Umbilical cord (tissue), 1 donor: ENCODE measurements at regions not wholly inside any gene's neighbourhood (a gene's known extent, or its start where the extent isn't known, plus 50 kb on each side); places are given as distances from the start of the nearest gene placed in this dataset.
A peak's percentile ranks its signal among the peaks of the same experiment; 100 is the strongest.

Source experiments
- DNase-seq: peaks from one replicate; pipeline ENCODE4 v3.0.0-alpha.2; 2015; ENCODE audit warnings: low spot score

GRCh38 chr16:80356365-80356764, 184.4 kb upstream of the DYNLRB2 start:
- no peak for DNase-seq

DNA sequence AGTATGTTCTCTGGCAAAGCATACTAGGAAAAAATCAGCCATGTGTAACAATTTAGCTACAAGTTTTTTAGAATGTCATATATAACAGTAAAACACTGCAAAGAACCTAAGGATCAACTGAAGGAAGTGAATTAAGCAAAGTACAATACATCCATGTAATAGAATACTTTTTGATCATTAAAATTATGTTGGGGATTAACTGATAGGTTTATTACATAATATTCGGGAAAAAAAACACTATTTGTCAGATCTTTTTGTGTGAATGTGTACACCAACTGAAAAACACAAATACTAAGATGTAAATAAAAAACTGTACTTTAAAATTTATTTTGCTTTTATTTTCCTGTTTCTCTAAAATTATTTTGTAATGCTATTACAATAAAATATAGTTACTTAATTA, 185.5 kb upstream of the DYNLRB2 start:
- DNase-seq: no peak

GRCh38 chr16:80350061-80350460, 190.7 kb upstream of the DYNLRB2 start:
- DNase-seq: peak; percentile 17

DNA sequence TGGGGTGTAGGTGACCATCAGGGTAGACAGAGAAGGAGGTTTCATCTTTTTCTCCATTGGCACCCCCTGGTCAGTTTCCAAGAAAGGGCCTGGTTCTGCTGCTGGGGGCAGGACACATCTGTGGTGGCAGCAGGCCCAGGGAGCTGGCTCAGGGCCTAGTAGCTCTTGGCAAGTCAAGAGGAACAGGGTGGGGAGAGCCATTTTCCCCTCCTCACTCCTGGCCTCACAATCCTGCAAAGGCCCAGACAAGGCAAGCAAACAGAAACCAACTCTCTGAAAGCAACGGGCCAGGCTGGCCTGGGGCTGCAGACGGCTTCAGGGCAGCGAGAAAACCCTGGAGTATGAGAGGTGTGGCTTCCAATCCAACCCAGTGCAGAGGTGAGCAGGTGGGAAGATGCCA, 192.9 kb upstream of the DYNLRB2 start:
- peak; percentile 28 for DNase-seq

- DNase-seq: no peak
These were observed 193.8 kb upstream of the DYNLRB2 start for GRCh38 chr16:80347002-80347401.

GRCh38 chr16:80346111-80346632, 194.6 kb upstream of the DYNLRB2 start:
- DNase-seq: no peak

DNA sequence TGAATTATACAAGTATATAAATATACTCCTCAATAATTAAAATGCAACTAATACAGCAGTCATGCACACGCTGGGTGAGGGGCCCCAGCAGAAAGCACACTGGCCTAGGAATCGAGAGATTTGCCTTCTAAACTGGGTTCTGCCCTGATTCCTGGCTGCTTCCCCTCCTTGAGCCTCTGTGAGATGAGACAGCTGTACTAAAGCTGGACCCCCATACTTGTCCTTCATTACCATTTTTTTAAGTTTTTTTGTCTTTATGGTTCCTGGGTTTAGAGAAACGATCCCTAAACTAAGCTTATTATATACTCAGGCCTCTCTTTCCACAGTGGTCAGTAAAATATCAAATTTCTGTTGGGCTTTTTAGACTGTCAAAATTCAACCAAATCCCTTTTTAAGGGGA, 195.1 kb upstream of the DYNLRB2 start:
- peak; percentile 43 for DNase-seq

DNA sequence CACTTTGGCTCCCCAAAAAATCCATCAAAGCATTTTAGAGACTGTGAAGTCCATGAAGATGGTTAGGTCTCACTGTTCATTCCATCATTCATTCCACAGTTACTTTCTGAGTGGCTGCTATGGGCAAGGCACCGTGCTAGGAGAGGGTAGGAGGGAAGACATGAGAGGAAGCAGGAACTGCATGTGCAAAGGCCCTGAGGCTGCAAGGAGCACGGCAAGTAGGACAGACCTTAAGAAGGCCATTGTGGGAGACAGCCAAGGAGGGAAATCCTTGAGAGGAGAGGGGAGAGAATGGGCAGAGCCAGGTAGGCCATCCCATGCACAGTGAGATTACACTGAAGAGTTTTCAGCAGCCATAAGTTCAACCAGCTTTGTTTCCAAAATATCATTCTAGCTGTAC, 196.2 kb upstream of the DYNLRB2 start:
- no peak for DNase-seq

GRCh38 chr16:80341263-80341662, 199.5 kb upstream of the DYNLRB2 start:
- no peak for DNase-seq

GRCh38 chr16:80337786-80338185, 203.0 kb upstream of the DYNLRB2 start:
- no peak for DNase-seq

GRCh38 chr16:80330803-80331202, 210.0 kb upstream of the DYNLRB2 start:
- no peak for DNase-seq

GRCh38 chr16:80330150-80330549, 210.6 kb upstream of the DYNLRB2 start:
- DNase-seq: no peak

- DNase-seq: no peak
These were observed 213.1 kb upstream of the DYNLRB2 start for GRCh38 chr16:80327740-80328139.

DNA sequence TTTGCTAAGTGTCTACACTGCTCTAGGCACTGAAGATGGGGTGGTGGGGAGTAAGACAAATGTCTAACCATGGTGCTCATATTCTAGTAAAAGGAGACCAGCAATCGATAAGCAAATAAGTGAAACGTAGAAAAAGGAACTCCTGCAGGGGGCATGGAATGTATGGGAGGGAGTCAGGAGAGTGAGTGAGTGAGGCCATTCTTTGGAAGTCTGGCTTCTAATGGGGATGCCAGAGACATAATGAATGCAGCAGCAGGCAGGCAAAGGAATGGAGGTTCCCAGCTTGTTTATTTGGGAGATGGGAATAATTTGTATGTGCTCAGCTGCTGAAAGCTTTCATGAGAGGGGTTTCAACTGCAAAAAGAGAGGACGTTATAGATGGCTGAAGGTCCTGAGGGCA, 216.4 kb upstream of the DYNLRB2 start:
- DNase-seq: no peak

DNA sequence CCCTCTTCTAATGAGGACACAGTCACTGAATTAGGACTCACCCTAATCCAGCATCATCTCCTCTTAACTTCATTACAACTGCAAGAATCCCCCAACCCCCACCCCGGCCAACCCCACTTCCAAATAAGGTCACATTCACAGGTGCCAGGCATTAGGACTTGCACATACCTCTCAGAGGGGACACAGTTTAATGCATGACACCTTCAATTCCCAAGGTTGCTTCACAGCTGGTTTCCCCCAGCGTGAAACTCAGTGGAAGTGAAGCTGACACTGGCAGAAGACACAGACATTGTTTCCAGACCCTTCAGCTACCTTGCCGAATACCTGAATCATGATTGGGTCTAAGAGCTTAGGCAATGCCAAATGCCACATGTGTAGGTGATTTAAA, 217.0 kb upstream of the DYNLRB2 start:
- DNase-seq: no peak

DNA sequence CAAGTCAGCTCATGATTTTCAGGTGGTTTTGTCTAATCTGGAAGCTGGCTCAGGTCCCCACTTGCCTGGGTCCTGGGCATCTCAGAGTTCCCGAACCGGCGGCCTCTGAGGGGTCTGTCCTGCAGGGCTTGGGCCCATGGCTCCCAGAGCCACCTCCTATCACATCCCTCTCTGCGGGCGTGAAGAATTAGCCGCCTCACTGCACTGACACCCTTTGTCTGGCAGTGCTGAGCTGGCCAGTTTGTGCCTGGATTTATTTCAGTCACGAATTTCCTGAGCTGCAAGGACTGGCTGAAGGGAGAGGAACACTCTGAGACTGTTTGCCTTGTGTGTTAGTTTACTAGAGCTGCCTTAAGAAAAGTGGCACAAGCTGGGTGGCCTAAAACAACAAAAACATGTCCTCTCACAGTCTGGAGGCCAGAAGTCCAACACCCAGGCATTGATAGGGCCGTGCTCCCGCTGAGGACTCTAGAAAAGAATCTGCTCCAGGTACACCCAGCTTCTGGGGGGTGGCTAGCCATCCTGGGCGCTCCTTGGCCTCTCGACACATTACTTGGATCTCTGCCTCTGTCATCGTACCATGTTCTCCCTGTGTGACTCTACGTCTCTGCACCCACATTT, 217.5 kb upstream of the DYNLRB2 start:
- no peak for DNase-seq

GRCh38 chr16:80319181-80319580, 221.6 kb upstream of the DYNLRB2 start:
- no peak for DNase-seq

GRCh38 chr16:80318107-80318506, 222.7 kb upstream of the DYNLRB2 start:
- no peak for DNase-seq

- no peak for DNase-seq
These were observed 223.2 kb upstream of the DYNLRB2 start for GRCh38 chr16:80317599-80318037.

- DNase-seq: no peak
These were observed 223.7 kb upstream of the DYNLRB2 start for GRCh38 chr16:80317116-80317515.

GRCh38 chr16:80314042-80314441, 226.8 kb upstream of the DYNLRB2 start:
- DNase-seq: no peak

DNA sequence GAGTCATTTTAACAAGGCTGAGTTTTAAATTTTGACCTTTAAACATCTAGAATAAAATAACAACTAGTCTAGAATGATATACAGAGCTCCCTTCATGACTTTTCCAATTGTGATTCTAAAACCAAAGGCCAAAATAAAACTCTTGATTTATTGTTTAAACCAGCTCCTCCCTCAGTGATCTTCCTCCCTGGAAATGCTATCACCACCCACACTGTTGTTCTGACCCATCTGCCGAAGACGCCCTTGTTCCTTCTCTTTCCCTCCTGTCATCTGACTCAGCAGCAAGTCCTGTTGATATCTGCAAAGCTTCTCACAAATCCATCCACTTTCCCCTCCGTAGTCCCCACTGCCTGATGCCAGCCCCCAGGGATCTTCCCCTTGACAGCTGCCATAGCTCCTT, 231.6 kb upstream of the DYNLRB2 start:
- DNase-seq: peak; percentile 47

DNA sequence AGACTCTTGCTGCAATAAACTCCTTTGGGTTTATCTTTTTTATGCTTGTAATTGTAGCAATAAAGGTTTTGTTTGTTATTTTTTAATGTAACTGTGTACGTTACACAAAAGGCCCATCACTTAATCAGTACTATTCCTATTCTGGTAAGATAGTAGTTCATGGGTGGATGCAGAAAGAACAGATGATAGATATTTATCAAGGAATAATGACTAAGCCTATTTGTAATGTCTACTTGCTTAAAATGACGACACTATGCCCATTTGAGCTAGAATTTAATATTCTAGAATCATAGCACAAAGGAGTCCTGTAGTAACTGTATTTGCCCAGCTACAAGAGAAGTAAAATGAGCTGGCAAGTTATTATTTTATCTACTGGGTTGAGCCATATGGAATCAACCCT, 235.4 kb upstream of the DYNLRB2 start:
- DNase-seq: no peak

DNA sequence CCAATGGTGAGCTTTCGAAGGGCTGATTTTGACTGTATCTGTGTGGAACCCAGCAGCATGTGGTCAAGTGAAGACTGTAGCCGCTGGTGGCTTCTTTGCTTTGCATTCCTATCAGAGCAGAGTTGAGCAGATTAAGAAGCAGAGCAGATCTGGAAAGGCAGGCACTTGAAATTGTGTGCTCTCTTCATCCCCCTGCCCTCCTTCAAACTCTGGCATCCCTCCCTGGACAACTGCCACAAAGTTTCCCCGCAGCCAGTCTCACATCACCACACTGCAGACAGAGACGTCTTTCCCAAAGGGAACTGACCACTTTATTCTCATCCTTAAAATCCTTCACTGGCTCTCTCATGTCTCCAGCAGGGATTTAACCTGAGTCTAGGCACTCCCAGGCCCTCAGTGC, 237.1 kb upstream of the DYNLRB2 start:
- peak; percentile 83 for DNase-seq
